Neuronal stem cell (in vitro differentiated cells): ENCODE measurements at regions not wholly inside any gene's neighbourhood (a gene's known extent, or its start where the extent isn't known, plus 50 kb on each side); places are given as distances from the start of the nearest gene placed in this dataset.
A peak's percentile ranks its signal among the peaks of the same experiment; 100 is the strongest.

Experiments used
- DNase-seq: peaks from one replicate; pipeline ENCODE4 v3.0.0-alpha.2; 2013; ENCODE audit warnings: low spot score
- H2AFZ ChIP-seq: one replicate; pipeline ENCODE4 v1.6.1; 2013; ENCODE audit warnings: mild to moderate bottlenecking, low read length, inconsistent platforms
- H2AK5ac ChIP-seq: 2 replicates; pipeline ENCODE4 v1.6.1; 2013; ENCODE audit warnings: low read depth, mild to moderate bottlenecking, inconsistent platforms, low read length, moderate library complexity, mixed read lengths
- H2BK120ac ChIP-seq: 2 replicates; pipeline ENCODE4 v1.6.1; 2013; ENCODE audit warnings: low read depth, mild to moderate bottlenecking, inconsistent platforms, low read length, moderate library complexity, mixed read lengths
- H2BK12ac ChIP-seq: one replicate; pipeline ENCODE4 v1.6.1; 2013; ENCODE audit warnings: low read length, inconsistent platforms
- H2BK15ac ChIP-seq: 2 replicates; pipeline ENCODE4 v1.6.1; 2013; ENCODE audit warnings: mild to moderate bottlenecking, low read length, inconsistent platforms, mixed read lengths
- H2BK5ac ChIP-seq: one replicate; pipeline ENCODE4 v1.6.1; 2013; ENCODE audit warnings: inconsistent platforms, mild to moderate bottlenecking, low read length, moderate library complexity
- H3K14ac ChIP-seq: one replicate; pipeline ENCODE4 v1.6.1; 2013; ENCODE audit warnings: low read length, inconsistent platforms
- H3K18ac ChIP-seq: 2 replicates; pipeline ENCODE4 v1.6.1; 2013; ENCODE audit warnings: low read length, inconsistent platforms
- H3K23ac ChIP-seq: 2 replicates; pipeline ENCODE4 v1.6.1; 2013; ENCODE audit warnings: low read depth, mild to moderate bottlenecking, mixed read lengths, low read length, inconsistent platforms; ENCODE audit not compliant: poor library complexity
- H3K27ac ChIP-seq: replicated peaks from 3 replicates; pipeline ENCODE4 v1.5.1; 2013; ENCODE audit warnings: low read length, inconsistent platforms
- H3K27me3 ChIP-seq, 3 experiments: 2 replicates each; pipeline ENCODE4 v1.6.1; 2013; ENCODE audit warnings: low read length in 3 of 3, mild to moderate bottlenecking in 2 of 3, inconsistent platforms in 1 of 3, low read depth in 1 of 3, mixed read lengths in 1 of 3, moderate library complexity in 1 of 3; ENCODE audit not compliant: control insufficient read depth in 3 of 3, insufficient read depth in 3 of 3
- H3K36me3 ChIP-seq, 2 donors: replicated peaks in 1 of 2; 2 replicates each; pipeline ENCODE4 v1.6.1; 2013; ENCODE audit warnings: low read length in 2 of 2; ENCODE audit not compliant: control insufficient read depth in 2 of 2, insufficient read depth in 2 of 2
- H3K4ac ChIP-seq: 2 replicates; pipeline ENCODE4 v1.6.1; 2013; ENCODE audit warnings: inconsistent platforms, mild to moderate bottlenecking, low read length, moderate library complexity
- H3K4me1 ChIP-seq, 2 donors: 1 replicate in 1 of 2; 2 replicates in 1 of 2; pipeline ENCODE4 v1.6.1; 2013; ENCODE audit warnings: low read length in 2 of 2, low read depth in 1 of 2; ENCODE audit not compliant: control insufficient read depth in 2 of 2, insufficient read depth in 1 of 2
- H3K4me2 ChIP-seq: one replicate; pipeline ENCODE4 v1.6.1; 2013; ENCODE audit warnings: mild to moderate bottlenecking, low read length, inconsistent platforms; ENCODE audit not compliant: insufficient read depth, poor library complexity, severe bottlenecking
- H3K4me3 ChIP-seq, 2 donors: 2 replicates each; pipeline ENCODE4 v1.5.1; 2013; ENCODE audit warnings: low read length in 2 of 2, mild to moderate bottlenecking in 2 of 2, inconsistent platforms in 1 of 2, moderate library complexity in 1 of 2
- H3K79me1 ChIP-seq: one replicate; pipeline ENCODE4 v1.6.1; 2013; ENCODE audit warnings: low read depth, mild to moderate bottlenecking, inconsistent platforms, low read length, moderate library complexity
- H3K9ac ChIP-seq: one replicate; pipeline ENCODE4 v1.6.1; 2013; ENCODE audit warnings: mild to moderate bottlenecking, low read depth, low read length, inconsistent platforms; ENCODE audit not compliant: poor library complexity
- H3K9me3 ChIP-seq, 2 donors: replicated peaks in 1 of 2; 2 replicates each; pipeline versions ENCODE3 to v1.6.1; 2013; ENCODE audit warnings: low read length in 2 of 2, mild to moderate bottlenecking in 2 of 2, inconsistent platforms in 1 of 2, low read depth in 1 of 2, mixed read lengths in 1 of 2, moderate library complexity in 1 of 2; ENCODE audit not compliant: control insufficient read depth in 2 of 2, insufficient read depth in 1 of 2
- H4K8ac ChIP-seq: one replicate; pipeline ENCODE4 v1.6.1; 2013; ENCODE audit warnings: low read depth, mild to moderate bottlenecking, inconsistent platforms, low read length, moderate library complexity
- H4K91ac ChIP-seq: one replicate; pipeline ENCODE4 v1.6.1; 2013; ENCODE audit warnings: low read length, low read depth, mild to moderate bottlenecking, inconsistent platforms; ENCODE audit not compliant: poor library complexity
- WGBS, 2 donors: extraction: QIAGEN DNeasy Blood & Tissue Kit; methylation state at CpG; one replicate each; pipeline ENCODE4 v1.1.7; 2013; ENCODE audit warnings: missing lambda C conversion rate in 2 of 2, mixed read lengths in 1 of 2; ENCODE audit not compliant: insufficient read length in 2 of 2, insufficient replicate concordance in 1 of 2; ENCODE audit errors: extremely low coverage in 2 of 2; 5-methylcytosine and 5-hydroxymethylcytosine counted together

GRCh38 chr2:226215902-226216503, 583.6 kb downstream of the IRS1 start:
- no peaks in the 10 kb centered on the region for H3K79me1 ChIP-seq
- H2BK15ac ChIP-seq = no peak overlapping the region
- no peak overlapping the region for H3K18ac ChIP-seq
- no peak overlapping the region for H3K23ac ChIP-seq
- no peak overlapping the region for H4K91ac ChIP-seq
- no peaks in the 10 kb centered on the region for H3K36me3 ChIP-seq
- H3K4me3 ChIP-seq = no peak overlapping the region
- H3K9ac ChIP-seq = no peak overlapping the region
- no peak overlapping the region for H3K14ac ChIP-seq
- H3K4ac ChIP-seq = no peak overlapping the region
- no peak overlapping the region for H2BK5ac ChIP-seq
- no peak overlapping the region for H3K4me2 ChIP-seq
- H3K4me1 ChIP-seq = no peaks in the 10 kb centered on the region
- no peak overlapping the region for H3K27ac ChIP-seq
- no peak overlapping the region for H2AFZ ChIP-seq
- no peaks in the 10 kb centered on the region for H3K27me3 ChIP-seq
- no peak overlapping the region for H2AK5ac ChIP-seq
- no peak overlapping the region for H4K8ac ChIP-seq
- no peak overlapping the region for H2BK120ac ChIP-seq
- WGBS, 2 donors = no CpG with 5 or more reads among the region's 11 CpGs
- peaks cover 0 to 4% of the 10 kb centered on the region in 2 donors for H3K9me3 ChIP-seq
- peak; percentile 85 for DNase-seq
- no peak overlapping the region for H2BK12ac ChIP-seq

DNA sequence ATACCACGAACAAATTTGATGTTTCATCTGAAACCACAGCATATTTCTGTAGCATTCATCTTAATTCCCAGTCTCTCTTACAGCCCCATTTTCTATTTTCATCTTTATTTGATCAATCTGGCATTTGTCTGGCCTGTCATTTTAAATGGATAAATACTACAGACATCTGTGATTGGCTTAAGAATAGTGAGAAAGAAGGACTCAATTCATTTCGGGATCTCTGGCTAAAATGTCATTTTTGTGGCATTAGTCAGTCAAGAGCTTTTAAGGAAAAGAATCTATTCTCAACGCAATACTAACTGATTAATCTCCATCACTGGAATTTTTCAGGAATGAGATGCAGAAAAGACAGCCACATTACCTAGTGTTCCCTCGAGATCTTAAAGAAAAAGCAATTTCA, 585.9 kb downstream of the IRS1 start:
- no peak overlapping the region for H2BK5ac ChIP-seq
- no peak overlapping the region for H3K4me3 ChIP-seq
- H3K9ac ChIP-seq = no peak overlapping the region
- H2BK120ac ChIP-seq = no peak overlapping the region
- no peak overlapping the region for H2BK12ac ChIP-seq
- no peak for DNase-seq
- no peak overlapping the region for H3K23ac ChIP-seq
- H2AK5ac ChIP-seq = no peak overlapping the region
- no peaks in the 10 kb centered on the region for H3K79me1 ChIP-seq
- no peak overlapping the region for H4K91ac ChIP-seq
- no peak overlapping the region for H3K14ac ChIP-seq
- no peak overlapping the region for H3K4ac ChIP-seq
- H3K9me3 ChIP-seq = peaks cover 0 to 4% of the 10 kb centered on the region in 2 donors
- no peaks in the 10 kb centered on the region for H3K36me3 ChIP-seq
- no peaks in the 10 kb centered on the region for H3K4me1 ChIP-seq
- H2AFZ ChIP-seq = peak overlapping the region; percentile 55
- H3K27ac ChIP-seq = no peak overlapping the region
- no peaks in the 10 kb centered on the region for H3K27me3 ChIP-seq
- no peak overlapping the region for H3K4me2 ChIP-seq
- H3K18ac ChIP-seq = no peak overlapping the region
- WGBS, 2 donors = no CpG with 5 or more reads among the region's 4 CpGs
- H2BK15ac ChIP-seq = no peak overlapping the region
- H4K8ac ChIP-seq = no peak overlapping the region

DNA sequence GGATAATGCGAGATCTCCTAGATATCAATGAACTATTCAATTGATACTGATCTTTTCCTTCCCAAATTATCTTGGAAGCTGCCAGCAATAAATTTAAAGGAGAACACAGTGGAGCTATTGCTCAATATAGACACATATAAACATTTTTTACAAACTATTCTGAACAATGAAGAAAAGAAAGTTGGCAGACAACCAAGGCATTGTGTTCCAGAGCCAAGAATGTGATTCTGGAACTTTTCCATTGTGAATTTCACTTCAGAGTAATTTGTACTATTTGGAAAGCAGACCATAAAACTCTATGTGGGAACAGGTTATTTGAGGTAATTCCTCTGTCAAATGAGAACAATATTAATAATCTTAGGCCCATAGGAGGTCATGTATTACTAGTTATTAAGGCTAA, 588.2 kb downstream of the IRS1 start:
- peaks cover 2 to 4% of the 10 kb centered on the region in 2 donors for H3K4me1 ChIP-seq
- WGBS, 2 donors = no CpG with 5 or more reads among the region's 1 CpG

GRCh38 chr2:226208726-226209125, 590.9 kb downstream of the IRS1 start:
- H2AK5ac ChIP-seq = no peak overlapping the region

More for the DNA sequence above, 588.2 kb downstream of the IRS1 start:
- Histone ChIP-seq H4K8ac (no peak overlapping the region), H2AK5ac (no peak overlapping the region), H4K91ac (no peak overlapping the region), H3K9me3 (peaks cover 0 to 9% of the 10 kb centered on the region in 2 donors), H3K4me3 (no peak overlapping the region), H2BK12ac (no peak overlapping the region), H3K14ac (no peak overlapping the region), H3K4ac (no peak overlapping the region), H2AFZ (no peak overlapping the region), H3K36me3 (no peaks in the 10 kb centered on the region), H2BK5ac (no peak overlapping the region), H3K18ac (no peak overlapping the region), H3K79me1 (no peaks in the 10 kb centered on the region), H3K27me3 (no peaks in the 10 kb centered on the region), H3K27ac (no peak overlapping the region), H3K9ac (no peak overlapping the region), H3K4me2 (no peak overlapping the region), H2BK15ac (no peak overlapping the region), H2BK120ac (no peak overlapping the region), H3K23ac (no peak overlapping the region)
- DNase-seq = no peak

More at GRCh38 chr2:226208726-226209125, 590.9 kb downstream of the IRS1 start:
- H3K79me1 ChIP-seq = no peaks in the 10 kb centered on the region
- H2BK5ac ChIP-seq = no peak overlapping the region
- H2BK12ac ChIP-seq = no peak overlapping the region
- WGBS, 2 donors = no CpG with 5 or more reads among the region's 2 CpGs
- H3K27ac ChIP-seq = no peak overlapping the region
- no peak overlapping the region for H2BK15ac ChIP-seq
- no peak overlapping the region for H4K8ac ChIP-seq
- H3K9ac ChIP-seq = no peak overlapping the region
- H3K36me3 ChIP-seq = no peaks in the 10 kb centered on the region
- H3K14ac ChIP-seq = no peak overlapping the region
- peak overlapping the region; percentile 48 for H2AFZ ChIP-seq
- H3K27me3 ChIP-seq = no peaks in the 10 kb centered on the region
- H2BK120ac ChIP-seq = no peak overlapping the region
- no peak for DNase-seq
- no peak overlapping the region for H3K18ac ChIP-seq
- H3K4me3 ChIP-seq = no peak overlapping the region
- no peak overlapping the region for H4K91ac ChIP-seq
- no peak overlapping the region for H3K4me2 ChIP-seq
- peaks cover 0 to 9% of the 10 kb centered on the region in 2 donors for H3K9me3 ChIP-seq
- H3K4ac ChIP-seq = no peak overlapping the region
- H3K4me1 ChIP-seq = peaks cover 2 to 4% of the 10 kb centered on the region in 2 donors
- no peak overlapping the region for H3K23ac ChIP-seq
